ENCODE measurements at regions not wholly inside any gene's neighbourhood (a gene's known extent, or its start where the extent isn't known, plus 50 kb on each side); places are given as distances from the start of the nearest gene placed in this dataset.

DNA sequence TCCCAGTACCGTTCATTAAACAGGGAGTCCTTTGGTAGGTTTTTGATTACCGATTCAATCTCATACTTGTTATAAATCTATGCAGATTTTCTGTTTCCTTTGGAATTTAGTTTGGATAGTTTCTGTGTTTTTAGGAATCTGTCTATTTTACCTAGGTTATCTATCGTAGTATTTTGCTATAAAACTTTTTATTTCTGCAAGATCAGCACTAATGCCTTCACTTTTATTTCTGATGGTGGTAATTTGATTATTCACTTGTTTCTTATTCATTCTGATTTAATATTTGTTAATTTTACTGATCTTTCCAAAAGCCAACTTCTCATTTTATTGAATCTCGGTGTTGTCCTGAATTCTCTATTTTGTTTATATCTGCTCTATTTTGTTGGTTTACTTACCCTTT lies 577.7 kb upstream of the NRG3 start:
- H3K4me3 ChIP-seq: no peak overlapping the region
- TF ChIP-seq TARDBP (IDR thresholded peaks at IDR 0.05; ENCODE audit: borderline replicate concordance) (no peak), BMI1 (IDR thresholded peaks at IDR 0.05; ENCODE audit: borderline replicate concordance) (no peak)
- no peaks in the 10 kb centered on the region for H3K36me3 ChIP-seq (ENCODE audit: control insufficient read depth in 2 of 2, insufficient read depth in 2 of 2, low read length in 1 of 2)
- H3K9me3 ChIP-seq (replicated peaks; ENCODE audit: control insufficient read depth, insufficient read depth, low read length): no peaks in the 10 kb centered on the region
- no peak overlapping the region for H2AFZ ChIP-seq (ENCODE audit: control insufficient read depth, low read depth, low read length)
- 46% methylated on average over 4 of the region's 4 CpGs for WGBS (ENCODE audit: insufficient coverage, insufficient replicate concordance, low lambda C conversion rate, missing lambda C conversion rate)
- no peak overlapping the region for H3K9ac ChIP-seq (ENCODE audit: control insufficient read depth, insufficient read depth, low read length)
- SMC1A ChIA-PET (ENCODE audit: uncharacterized antibody, unreplicated experiment): no interaction called here
- in situ Hi-C loops (cut with MboI) (no loop called here), intact Hi-C loops (cut with micrococcal nuclease; ENCODE audit: unreplicated experiment) (no loop called here)
- RAD21 ChIA-PET (ENCODE audit: unreplicated experiment): no interaction called here
- no peaks in the 10 kb centered on the region for H3K79me2 ChIP-seq (ENCODE audit: control insufficient read depth, insufficient read depth, low read length)
- BruUV-seq (replicated peaks): no TSS peak
- FAIRE-seq: no peak
- no peak overlapping the region for H3K27ac ChIP-seq (ENCODE audit: control insufficient read depth, insufficient read depth)
- DNase-seq (ENCODE audit: low read depth, low spot score): no peak
- no peak overlapping the region for H3K4me2 ChIP-seq (ENCODE audit: control insufficient read depth, insufficient read depth)
- CTCF ChIA-PET: no interaction called here
- H4K20me1 ChIP-seq (ENCODE audit: control insufficient read depth, insufficient read depth): no peaks in the 10 kb centered on the region
- no peak for ATAC-seq
- no peaks in the 10 kb centered on the region for H3K27me3 ChIP-seq (replicated peaks in 1 of 2; ENCODE audit: control insufficient read depth in 2 of 2, insufficient read depth in 2 of 2, low read length in 1 of 2)
- H3K4me1 ChIP-seq (ENCODE audit: control insufficient read depth, insufficient read depth, low read length): no peaks in the 10 kb centered on the region
- POLR2A ChIA-PET: no interaction called here

- FAIRE-seq (no peak), DNase-seq (ENCODE audit: low read depth, low spot score) (no peak), ATAC-seq (no peak)
- H3K4me1 ChIP-seq (ENCODE audit: control insufficient read depth, insufficient read depth, low read length): no peaks in the 10 kb centered on the region
- no peak overlapping the region for H3K4me2 ChIP-seq (ENCODE audit: control insufficient read depth, insufficient read depth)
- ChIA-PET SMC1A (ENCODE audit: uncharacterized antibody, unreplicated experiment) (no interaction called here), POLR2A (no interaction called here), RAD21 (ENCODE audit: unreplicated experiment) (no interaction called here), CTCF (no interaction called here)
- in situ Hi-C loops (cut with MboI): no loop called here
- H3K9ac ChIP-seq (ENCODE audit: control insufficient read depth, insufficient read depth, low read length): no peak overlapping the region
- intact Hi-C loops (cut with micrococcal nuclease; ENCODE audit: unreplicated experiment): no loop called here
- H3K27me3 ChIP-seq (replicated peaks in 1 of 2; ENCODE audit: control insufficient read depth in 2 of 2, insufficient read depth in 2 of 2, low read length in 1 of 2): no peaks in the 10 kb centered on the region
- WGBS (ENCODE audit: insufficient coverage, insufficient replicate concordance, low lambda C conversion rate, missing lambda C conversion rate): 0% methylated on average over 1 of the region's 1 CpG
- no peak overlapping the region for H3K4me3 ChIP-seq
- no TSS peak for BruUV-seq (replicated peaks)
- no peaks in the 10 kb centered on the region for H3K9me3 ChIP-seq (replicated peaks; ENCODE audit: control insufficient read depth, insufficient read depth, low read length)
- no peaks in the 10 kb centered on the region for H3K79me2 ChIP-seq (ENCODE audit: control insufficient read depth, insufficient read depth, low read length)
- no peak overlapping the region for H3K27ac ChIP-seq (ENCODE audit: control insufficient read depth, insufficient read depth)
- H3K36me3 ChIP-seq (ENCODE audit: control insufficient read depth in 2 of 2, insufficient read depth in 2 of 2, low read length in 1 of 2): no peaks in the 10 kb centered on the region
- no peak overlapping the region for H2AFZ ChIP-seq (ENCODE audit: control insufficient read depth, low read depth, low read length)
- H4K20me1 ChIP-seq (ENCODE audit: control insufficient read depth, insufficient read depth): no peaks in the 10 kb centered on the region
- TF ChIP-seq, protein P1, sequence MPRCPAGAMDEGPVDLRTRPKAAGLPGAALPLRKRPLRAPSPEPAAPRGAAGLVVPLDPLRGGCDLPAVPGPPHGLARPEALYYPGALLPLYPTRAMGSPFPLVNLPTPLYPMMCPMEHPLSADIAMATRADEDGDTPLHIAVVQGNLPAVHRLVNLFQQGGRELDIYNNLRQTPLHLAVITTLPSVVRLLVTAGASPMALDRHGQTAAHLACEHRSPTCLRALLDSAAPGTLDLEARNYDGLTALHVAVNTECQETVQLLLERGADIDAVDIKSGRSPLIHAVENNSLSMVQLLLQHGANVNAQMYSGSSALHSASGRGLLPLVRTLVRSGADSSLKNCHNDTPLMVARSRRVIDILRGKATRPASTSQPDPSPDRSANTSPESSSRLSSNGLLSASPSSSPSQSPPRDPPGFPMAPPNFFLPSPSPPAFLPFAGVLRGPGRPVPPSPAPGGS (IDR thresholded peaks at IDR 0.05; ENCODE audit: borderline replicate concordance, insufficient read depth, low read depth, low read length, poor library complexity, severe bottlenecking): no peak
- TF ChIP-seq PKNOX1 (IDR thresholded peaks at IDR 0.05) (no peak), EED (IDR thresholded peaks at IDR 0.05; ENCODE audit: low read depth) (no peak), STAT3 (IDR thresholded peaks at IDR 0.05; ENCODE audit: low read depth, low read length) (no peak), ZNF384 (IDR thresholded peaks at IDR 0.05; ENCODE audit: borderline replicate concordance, low read depth, low read length) (no peak), SMAD1 (IDR thresholded peaks at IDR 0.05; ENCODE audit: low read depth, partially characterized antibody) (no peak), MYC (IDR thresholded peaks at IDR 0.05; ENCODE audit: insufficient read depth, insufficient read length, insufficient replicate concordance, low read length, severe bottlenecking) (no peak), ZSCAN29 (IDR thresholded peaks at IDR 0.05) (no peak), KDM1A (IDR thresholded peaks at IDR 0.05; ENCODE audit: borderline replicate concordance) (no peak), LARP7 (IDR thresholded peaks at IDR 0.05) (no peak)
- TF ChIP-seq, protein P2, sequence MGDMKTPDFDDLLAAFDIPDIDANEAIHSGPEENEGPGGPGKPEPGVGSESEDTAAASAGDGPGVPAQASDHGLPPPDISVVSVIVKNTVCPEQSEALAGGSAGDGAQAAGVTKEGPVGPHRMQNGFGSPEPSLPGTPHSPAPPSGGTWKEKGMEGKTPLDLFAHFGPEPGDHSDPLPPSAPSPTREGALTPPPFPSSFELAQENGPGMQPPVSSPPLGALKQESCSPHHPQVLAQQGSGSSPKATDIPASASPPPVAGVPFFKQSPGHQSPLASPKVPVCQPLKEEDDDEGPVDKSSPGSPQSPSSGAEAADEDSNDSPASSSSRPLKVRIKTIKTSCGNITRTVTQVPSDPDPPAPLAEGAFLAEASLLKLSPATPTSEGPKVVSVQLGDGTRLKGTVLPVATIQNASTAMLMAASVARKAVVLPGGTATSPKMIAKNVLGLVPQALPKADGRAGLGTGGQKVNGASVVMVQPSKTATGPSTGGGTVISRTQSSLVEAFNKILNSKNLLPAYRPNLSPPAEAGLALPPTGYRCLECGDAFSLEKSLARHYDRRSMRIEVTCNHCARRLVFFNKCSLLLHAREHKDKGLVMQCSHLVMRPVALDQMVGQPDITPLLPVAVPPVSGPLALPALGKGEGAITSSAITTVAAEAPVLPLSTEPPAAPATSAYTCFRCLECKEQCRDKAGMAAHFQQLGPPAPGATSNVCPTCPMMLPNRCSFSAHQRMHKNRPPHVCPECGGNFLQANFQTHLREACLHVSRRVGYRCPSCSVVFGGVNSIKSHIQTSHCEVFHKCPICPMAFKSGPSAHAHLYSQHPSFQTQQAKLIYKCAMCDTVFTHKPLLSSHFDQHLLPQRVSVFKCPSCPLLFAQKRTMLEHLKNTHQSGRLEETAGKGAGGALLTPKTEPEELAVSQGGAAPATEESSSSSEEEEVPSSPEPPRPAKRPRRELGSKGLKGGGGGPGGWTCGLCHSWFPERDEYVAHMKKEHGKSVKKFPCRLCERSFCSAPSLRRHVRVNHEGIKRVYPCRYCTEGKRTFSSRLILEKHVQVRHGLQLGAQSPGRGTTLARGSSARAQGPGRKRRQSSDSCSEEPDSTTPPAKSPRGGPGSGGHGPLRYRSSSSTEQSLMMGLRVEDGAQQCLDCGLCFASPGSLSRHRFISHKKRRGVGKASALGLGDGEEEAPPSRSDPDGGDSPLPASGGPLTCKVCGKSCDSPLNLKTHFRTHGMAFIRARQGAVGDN (IDR thresholded peaks at IDR 0.05): no peak
Observed at GRCh38 chr10:81303656-81304055, 571.3 kb upstream of the NRG3 start.
